HEK293T (cell line): ENCODE measurements at regions not wholly inside any gene's neighbourhood (a gene's known extent, or its start where the extent isn't known, plus 50 kb on each side); places are given as distances from the start of the nearest gene placed in this dataset.

Experiments used
- ARNT ChIP-seq: fragments of 450-650 bp; IDR thresholded peaks from 2 replicates; pipeline ENCODE4 v1.6.1; 2017; ENCODE audit warnings: mild to moderate bottlenecking
- BHLHE40 ChIP-seq: fragments of 450-650 bp; IDR thresholded peaks from 2 replicates; pipeline ENCODE4 v1.6.1; 2016; ENCODE audit warnings: mild to moderate bottlenecking, moderate library complexity, borderline replicate concordance
- ELF4 ChIP-seq: fragments of 450-650 bp; IDR thresholded peaks from 2 replicates; pipeline ENCODE4 v1.6.1; 2017; ENCODE audit warnings: antibody characterized with exemption
- FOXK2 ChIP-seq: fragments of 450-650 bp; IDR thresholded peaks from 2 replicates; pipeline ENCODE4 v1.6.1; 2016; ENCODE audit warnings: mild to moderate bottlenecking
- FOXM1 ChIP-seq: fragments of 450-650 bp; IDR thresholded peaks from 2 replicates; pipeline ENCODE4 v1.6.1; 2017; ENCODE audit warnings: mild to moderate bottlenecking, borderline replicate concordance
- SP1 ChIP-seq: fragments of 450-650 bp; IDR thresholded peaks from 2 replicates; pipeline ENCODE4 v1.6.1; 2017
- TARDBP ChIP-seq: fragments of 450-650 bp; IDR thresholded peaks from 2 replicates; pipeline ENCODE4 v1.6.1; 2016
- ZNF384 ChIP-seq: fragments of 450-650 bp; IDR thresholded peaks from 2 replicates; pipeline ENCODE4 v1.6.1; 2016

DNA sequence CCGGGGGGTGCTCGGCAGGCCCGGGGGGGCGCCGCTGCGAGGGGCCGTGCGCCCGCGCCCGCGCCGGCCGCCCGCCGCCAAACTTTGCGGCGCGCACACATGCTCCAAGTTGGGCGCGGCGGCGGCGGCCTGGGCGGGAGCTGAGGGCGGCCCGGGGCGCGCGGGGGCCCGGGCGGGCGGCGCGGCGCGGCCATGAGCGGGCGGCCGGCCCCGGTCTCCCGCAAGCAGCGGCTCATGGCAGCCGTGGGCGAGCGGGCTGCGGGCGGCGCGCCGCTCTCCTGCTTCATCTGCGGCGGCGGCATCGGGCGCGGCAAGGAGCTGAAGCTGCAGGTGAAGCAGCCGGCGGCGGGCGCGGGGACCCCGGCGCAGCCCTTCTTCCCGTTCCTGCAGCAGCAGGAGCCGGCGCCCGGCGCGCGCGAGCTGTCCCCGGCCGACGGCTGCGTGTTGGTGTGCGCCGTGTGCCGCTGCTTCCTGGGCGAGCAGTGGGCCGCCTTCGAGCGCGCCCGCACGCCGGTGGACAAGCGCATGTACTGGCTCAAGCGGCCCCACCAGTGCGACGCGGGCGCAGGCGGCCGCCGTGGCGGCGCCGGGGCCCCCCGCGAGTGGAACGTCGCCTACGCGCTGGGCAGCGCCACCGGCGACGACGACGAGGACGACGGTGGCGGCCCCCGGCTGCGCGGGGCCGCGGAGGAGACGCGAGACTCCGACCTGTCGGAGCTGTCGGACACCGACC is 57.2 kb upstream of the CIBAR2 start:
- TF ChIP-seq TARDBP (no peak), SP1 (no peak), ARNT (no peak), BHLHE40 (no peak), ZNF384 (no peak), ELF4 (no peak), FOXM1 (no peak), FOXK2 (no peak)
